ENCODE measurements at regions not wholly inside any gene's neighbourhood (a gene's known extent, or its start where the extent isn't known, plus 50 kb on each side); places are given as distances from the start of the nearest gene placed in this dataset.

DNA sequence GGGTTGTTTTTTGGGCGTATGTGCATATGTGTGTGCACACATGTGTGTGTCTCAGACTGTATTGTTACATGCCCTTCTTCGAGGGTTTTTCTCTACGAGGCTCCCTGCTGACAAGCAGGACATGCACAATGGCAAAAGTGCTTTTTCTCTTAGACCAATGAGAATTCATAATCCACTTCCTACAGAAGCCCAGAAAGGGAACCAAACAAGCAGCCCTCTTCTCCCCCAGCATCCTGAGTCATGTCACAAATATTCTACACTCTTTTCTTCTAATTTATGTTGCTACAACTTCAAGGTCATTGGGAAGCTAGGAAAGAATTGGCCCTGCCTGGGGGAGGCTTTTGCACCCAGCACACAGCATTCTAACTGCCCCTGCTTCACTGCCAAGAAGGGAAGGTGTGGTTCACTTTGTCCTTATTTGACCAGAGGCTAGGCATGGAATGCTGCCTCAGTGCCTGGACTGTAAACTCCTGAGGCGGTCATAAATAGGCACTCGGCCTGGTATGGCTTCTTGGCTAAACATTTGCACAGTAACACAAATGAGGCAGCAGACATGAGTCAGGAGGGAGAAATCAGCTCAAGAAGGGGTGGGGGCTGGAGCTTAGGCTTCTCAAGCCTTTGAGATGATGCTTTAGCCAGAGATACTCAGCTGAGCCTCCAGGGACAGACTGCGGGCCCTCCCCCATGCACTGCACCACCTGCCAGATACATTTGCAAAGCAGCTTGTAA, 92.7 kb upstream of the KLF7 start:
- DNase-seq (ENCODE audit: low read depth, low spot score), result no peak

DNA sequence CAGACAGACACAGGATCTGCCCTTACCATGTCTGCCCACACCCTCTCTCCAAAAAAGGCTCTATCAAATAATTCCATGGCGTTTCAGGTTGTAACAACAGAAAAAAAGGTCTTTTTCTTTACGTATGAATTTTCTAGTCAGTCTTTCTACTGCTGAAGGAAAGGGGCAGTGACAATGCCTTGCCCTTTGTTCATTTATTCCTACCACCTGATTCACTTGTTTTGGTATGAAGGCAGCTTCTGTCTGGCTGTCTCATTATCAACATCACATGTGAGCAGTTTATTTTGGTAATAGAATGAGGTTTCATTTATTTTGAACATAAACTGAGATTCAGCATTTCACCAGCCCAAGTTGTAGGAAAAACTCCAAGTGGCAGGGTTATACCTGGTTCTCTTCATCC, 94.3 kb upstream of the KLF7 start:
- no peaks in the 10 kb centered on the region for H3K9me3 ChIP-seq (ENCODE audit: insufficient read depth, low read length)

More for the DNA sequence above, 92.7 kb upstream of the KLF7 start:
- Histone ChIP-seq H3K27me3 (ENCODE audit: insufficient read depth, insufficient read length) (no peaks in the 10 kb centered on the region), H3K4me3 (ENCODE audit: insufficient read length, low read depth) (no peak overlapping the region), H3K36me3 (ENCODE audit: insufficient read depth, insufficient read length, low read length) (no peaks in the 10 kb centered on the region), H3K4me1 (ENCODE audit: insufficient read depth, insufficient read length) (peaks cover 6% of the 10 kb centered on the region), H3K9me3 (ENCODE audit: insufficient read depth, low read length) (no peaks in the 10 kb centered on the region), H3K9ac (ENCODE audit: insufficient read length, low read depth) (no peak overlapping the region)
- TF ChIP-seq ZNF274 (IDR thresholded peaks at IDR 0.05; ENCODE audit: low read depth, low read length) (no peak), YY1 (IDR thresholded peaks at IDR 0.05; ENCODE audit: insufficient read depth, insufficient read length) (no peak), SUZ12 (IDR thresholded peaks at IDR 0.05; ENCODE audit: extremely low read depth, insufficient read depth, insufficient read length) (no peak)

GRCh38 chr2:207260947-207261346, 95.2 kb upstream of the KLF7 start:
- H3K4me1 ChIP-seq (ENCODE audit: insufficient read depth, insufficient read length), result peaks cover 6% of the 10 kb centered on the region
- no peaks in the 10 kb centered on the region for H3K27me3 ChIP-seq (ENCODE audit: insufficient read depth, insufficient read length)
- TF ChIP-seq SUZ12 (IDR thresholded peaks at IDR 0.05; ENCODE audit: extremely low read depth, insufficient read depth, insufficient read length), result no peak
- TF ChIP-seq YY1 (IDR thresholded peaks at IDR 0.05; ENCODE audit: insufficient read depth, insufficient read length), result no peak
- TF ChIP-seq ZNF274 (IDR thresholded peaks at IDR 0.05; ENCODE audit: low read depth, low read length), result no peak
- H3K9ac ChIP-seq (ENCODE audit: insufficient read length, low read depth), result no peak overlapping the region
- no peaks in the 10 kb centered on the region for H3K9me3 ChIP-seq (ENCODE audit: insufficient read depth, low read length)
- no peak overlapping the region for H3K4me3 ChIP-seq (ENCODE audit: insufficient read length, low read depth)
- H3K36me3 ChIP-seq (ENCODE audit: insufficient read depth, insufficient read length, low read length), result no peaks in the 10 kb centered on the region
- no peak for DNase-seq (ENCODE audit: low read depth, low spot score)

More for the DNA sequence above, 94.3 kb upstream of the KLF7 start:
- H3K4me3 ChIP-seq (ENCODE audit: insufficient read length, low read depth), result no peak overlapping the region
- DNase-seq (ENCODE audit: low read depth, low spot score), result no peak
- peaks cover 6% of the 10 kb centered on the region for H3K4me1 ChIP-seq (ENCODE audit: insufficient read depth, insufficient read length)
- H3K27me3 ChIP-seq (ENCODE audit: insufficient read depth, insufficient read length), result no peaks in the 10 kb centered on the region
- H3K9ac ChIP-seq (ENCODE audit: insufficient read length, low read depth), result no peak overlapping the region
- H3K36me3 ChIP-seq (ENCODE audit: insufficient read depth, insufficient read length, low read length), result no peaks in the 10 kb centered on the region
- no peak for TF ChIP-seq SUZ12 (IDR thresholded peaks at IDR 0.05; ENCODE audit: extremely low read depth, insufficient read depth, insufficient read length)
- no peak for TF ChIP-seq ZNF274 (IDR thresholded peaks at IDR 0.05; ENCODE audit: low read depth, low read length)
- TF ChIP-seq YY1 (IDR thresholded peaks at IDR 0.05; ENCODE audit: insufficient read depth, insufficient read length), result no peak

DNA sequence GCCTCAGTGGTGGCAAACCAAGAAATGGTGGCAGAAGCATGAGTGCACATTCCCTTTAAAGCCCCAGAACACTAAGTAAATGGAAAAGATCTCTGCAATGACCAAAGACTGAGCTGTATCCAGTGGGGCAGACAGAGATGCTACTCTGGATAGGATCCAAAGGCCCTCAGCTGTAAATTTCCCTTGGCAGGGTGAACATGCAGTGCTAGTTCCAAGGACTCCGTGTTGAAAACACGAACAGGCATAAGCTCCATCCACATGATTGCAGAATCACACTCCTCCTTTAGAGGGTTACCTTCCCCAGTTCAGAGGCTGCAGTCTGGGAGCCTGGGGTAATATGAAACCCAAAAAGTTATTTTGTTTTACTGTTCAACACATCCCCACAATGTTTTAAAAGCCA, 98.6 kb upstream of the KLF7 start:
- Histone ChIP-seq H3K9ac (ENCODE audit: insufficient read length, low read depth) (no peak overlapping the region), H3K4me1 (ENCODE audit: insufficient read depth, insufficient read length) (no peaks in the 10 kb centered on the region), H3K36me3 (ENCODE audit: insufficient read depth, insufficient read length, low read length) (no peaks in the 10 kb centered on the region), H3K4me3 (ENCODE audit: insufficient read length, low read depth) (no peak overlapping the region), H3K9me3 (ENCODE audit: insufficient read depth, low read length) (no peaks in the 10 kb centered on the region), H3K27me3 (ENCODE audit: insufficient read depth, insufficient read length) (no peaks in the 10 kb centered on the region)
- DNase-seq (ENCODE audit: low read depth, low spot score), result no peak
- no peak for TF ChIP-seq SUZ12 (IDR thresholded peaks at IDR 0.05; ENCODE audit: extremely low read depth, insufficient read depth, insufficient read length)
- TF ChIP-seq YY1 (IDR thresholded peaks at IDR 0.05; ENCODE audit: insufficient read depth, insufficient read length), result no peak
- no peak for TF ChIP-seq ZNF274 (IDR thresholded peaks at IDR 0.05; ENCODE audit: low read depth, low read length)

- TF ChIP-seq YY1 (IDR thresholded peaks at IDR 0.05; ENCODE audit: insufficient read depth, insufficient read length) (no peak), SUZ12 (IDR thresholded peaks at IDR 0.05; ENCODE audit: extremely low read depth, insufficient read depth, insufficient read length) (no peak), ZNF274 (IDR thresholded peaks at IDR 0.05; ENCODE audit: low read depth, low read length) (no peak)
- Histone ChIP-seq H3K4me1 (ENCODE audit: insufficient read depth, insufficient read length) (no peaks in the 10 kb centered on the region), H3K4me3 (ENCODE audit: insufficient read length, low read depth) (no peak overlapping the region), H3K36me3 (ENCODE audit: insufficient read depth, insufficient read length, low read length) (no peaks in the 10 kb centered on the region), H3K9ac (ENCODE audit: insufficient read length, low read depth) (no peak overlapping the region), H3K27me3 (ENCODE audit: insufficient read depth, insufficient read length) (no peaks in the 10 kb centered on the region), H3K9me3 (ENCODE audit: insufficient read depth, low read length) (no peaks in the 10 kb centered on the region)
- DNase-seq (ENCODE audit: low read depth, low spot score), result no peak
Observed at GRCh38 chr2:207265332-207265731, 99.6 kb upstream of the KLF7 start.

- TF ChIP-seq YY1 (IDR thresholded peaks at IDR 0.05; ENCODE audit: insufficient read depth, insufficient read length), result no peak
- no peak for TF ChIP-seq SUZ12 (IDR thresholded peaks at IDR 0.05; ENCODE audit: extremely low read depth, insufficient read depth, insufficient read length)
- TF ChIP-seq ZNF274 (IDR thresholded peaks at IDR 0.05; ENCODE audit: low read depth, low read length), result no peak
- Histone ChIP-seq H3K36me3 (ENCODE audit: insufficient read depth, insufficient read length, low read length) (no peaks in the 10 kb centered on the region), H3K27me3 (ENCODE audit: insufficient read depth, insufficient read length) (no peaks in the 10 kb centered on the region), H3K4me1 (ENCODE audit: insufficient read depth, insufficient read length) (no peaks in the 10 kb centered on the region), H3K4me3 (ENCODE audit: insufficient read length, low read depth) (no peak overlapping the region), H3K9me3 (ENCODE audit: insufficient read depth, low read length) (no peaks in the 10 kb centered on the region), H3K9ac (ENCODE audit: insufficient read length, low read depth) (no peak overlapping the region)
- no peak for DNase-seq (ENCODE audit: low read depth, low spot score)
Observed at GRCh38 chr2:207265869-207266268, 100.1 kb upstream of the KLF7 start.

DNA sequence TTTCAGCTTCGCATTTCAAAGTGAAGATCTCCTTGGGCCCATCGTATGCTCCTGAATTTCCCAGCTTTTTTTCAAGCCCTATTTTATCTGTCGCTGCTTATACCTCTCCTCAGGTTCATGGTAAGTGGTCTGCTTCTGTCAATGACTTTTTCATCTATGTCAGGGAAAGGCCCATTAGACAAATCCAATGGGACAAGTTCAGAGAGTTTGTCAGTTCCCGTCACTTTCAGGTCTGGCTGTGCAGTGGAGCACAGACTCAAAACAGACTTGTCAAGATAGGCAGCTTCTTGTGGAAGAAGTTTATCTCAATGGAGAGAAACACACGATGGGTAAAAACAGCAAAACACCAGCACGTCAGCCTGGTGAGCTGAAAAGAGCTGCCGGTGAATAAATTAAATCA, 100.9 kb upstream of the KLF7 start:
- H3K4me3 ChIP-seq (ENCODE audit: insufficient read length, low read depth), result no peak overlapping the region
- no peak for DNase-seq (ENCODE audit: low read depth, low spot score)

More for the DNA sequence above, 100.9 kb upstream of the KLF7 start:
- no peak for TF ChIP-seq ZNF274 (IDR thresholded peaks at IDR 0.05; ENCODE audit: low read depth, low read length)
- TF ChIP-seq SUZ12 (IDR thresholded peaks at IDR 0.05; ENCODE audit: extremely low read depth, insufficient read depth, insufficient read length), result no peak
- Histone ChIP-seq H3K9ac (ENCODE audit: insufficient read length, low read depth) (no peak overlapping the region), H3K36me3 (ENCODE audit: insufficient read depth, insufficient read length, low read length) (no peaks in the 10 kb centered on the region), H3K4me1 (ENCODE audit: insufficient read depth, insufficient read length) (no peaks in the 10 kb centered on the region), H3K27me3 (ENCODE audit: insufficient read depth, insufficient read length) (no peaks in the 10 kb centered on the region), H3K9me3 (ENCODE audit: insufficient read depth, low read length) (no peaks in the 10 kb centered on the region)

All from NT2/D1 (cell line).